LNCAP (cell line): ENCODE measurements at regions not wholly inside any gene's neighbourhood (a gene's known extent, or its start where the extent isn't known, plus 50 kb on each side); places are given as distances from the start of the nearest gene placed in this dataset.

Experiments used
- CTCF ChIP-seq: fragments of 450-650 bp; IDR thresholded peaks from 2 replicates; pipeline ENCODE4 v1.5.1; 2017; ENCODE audit warnings: mild to moderate bottlenecking

GRCh38 chr15:53360881-53361280 lies 398.6 kb downstream of the WDR72 start:
- no peak for TF ChIP-seq CTCF

GRCh38 chr15:53359038-53359437 lies 400.4 kb downstream of the WDR72 start:
- TF ChIP-seq CTCF: no peak

DNA sequence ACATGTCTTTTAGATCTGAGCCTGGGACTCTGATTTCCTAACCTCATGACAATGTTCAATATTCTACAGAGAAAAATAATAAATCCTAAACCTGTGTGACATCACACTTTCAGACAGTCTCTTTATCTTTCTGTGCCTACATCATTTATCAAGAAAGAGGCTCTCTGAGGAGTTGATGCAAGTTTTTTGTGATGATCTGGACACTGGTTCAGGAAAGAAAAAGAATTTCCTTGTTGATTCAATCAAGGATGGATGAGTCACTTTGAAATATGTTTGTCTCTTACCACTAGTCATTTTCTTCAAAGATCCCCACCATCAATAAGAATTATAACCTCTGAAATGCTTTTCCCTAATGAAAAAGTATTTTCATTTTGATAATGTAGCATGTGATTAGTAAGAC lies 404.6 kb downstream of the WDR72 start:
- no peak for TF ChIP-seq CTCF

- TF ChIP-seq CTCF: no peak
These were observed 408.1 kb downstream of the WDR72 start for GRCh38 chr15:53351373-53351772.

- TF ChIP-seq CTCF: no peak
These were observed 412.9 kb downstream of the WDR72 start for GRCh38 chr15:53346583-53346982.

DNA sequence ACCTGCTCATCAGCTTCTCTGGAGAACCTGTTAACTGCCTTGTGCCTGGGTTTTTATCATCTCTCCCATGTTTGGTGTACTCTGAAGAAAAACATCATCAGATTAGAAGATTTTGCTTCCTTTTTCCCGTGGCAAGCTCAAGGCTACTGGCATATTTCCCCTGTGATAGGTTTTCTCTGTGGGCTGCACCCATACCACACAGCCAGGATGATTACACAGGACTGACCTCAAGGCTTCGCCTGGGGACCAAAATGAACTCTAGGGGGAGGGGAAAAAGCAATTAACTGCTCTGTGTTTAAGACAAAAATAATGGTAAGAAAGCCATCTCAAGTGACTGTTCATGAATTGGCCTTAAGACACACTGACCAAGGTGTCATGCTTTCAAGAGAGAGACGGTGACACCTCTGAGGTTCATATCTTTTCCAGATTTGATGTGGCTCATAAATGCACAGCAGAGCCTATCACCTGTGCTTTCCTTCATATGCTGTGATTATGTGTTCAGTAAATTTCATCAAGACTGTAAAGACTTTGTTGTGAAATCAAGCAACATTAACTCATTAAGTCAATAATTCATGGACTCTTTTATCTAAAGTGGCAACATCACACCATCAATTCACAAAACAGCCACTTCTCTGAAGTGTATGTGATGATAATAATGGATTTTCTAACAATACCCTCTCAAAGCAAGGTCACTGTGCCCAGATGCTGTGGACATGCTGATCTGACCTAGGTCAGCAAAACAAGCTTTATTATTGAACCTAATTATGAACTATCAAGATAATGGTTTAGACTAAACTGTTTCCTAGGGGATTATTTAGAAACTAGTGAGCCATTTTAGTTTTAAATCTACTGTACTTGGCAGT lies 427.9 kb downstream of the WDR72 start:
- no peak for TF ChIP-seq CTCF

DNA sequence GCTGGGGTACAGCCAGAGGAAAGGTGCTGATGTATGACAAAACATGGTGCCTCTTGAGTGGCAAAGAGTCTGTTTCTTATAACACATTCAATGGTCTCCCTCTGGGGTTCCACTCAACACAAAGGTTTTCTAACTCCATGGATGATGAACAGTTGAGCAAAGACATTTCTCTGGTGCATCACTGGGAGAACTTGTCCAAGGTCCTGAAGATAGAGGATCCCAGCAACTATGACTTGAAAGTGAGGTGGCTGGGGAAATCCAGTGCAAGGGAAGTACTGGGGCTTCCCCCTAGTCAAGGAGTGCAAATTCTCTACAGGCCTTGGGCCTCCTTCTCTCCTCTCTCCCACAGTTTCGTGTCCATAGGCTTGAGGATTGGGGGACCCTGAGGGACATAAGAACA lies 431.1 kb downstream of the WDR72 start:
- TF ChIP-seq CTCF: no peak

- TF ChIP-seq CTCF: no peak
These were observed 435.4 kb downstream of the WDR72 start for GRCh38 chr15:53324061-53324460.
